H1 (cell line): ENCODE measurements at regions not wholly inside any gene's neighbourhood (a gene's known extent, or its start where the extent isn't known, plus 50 kb on each side); places are given as distances from the start of the nearest gene placed in this dataset.
A peak's percentile ranks its signal among the peaks of the same experiment; 100 is the strongest.

Experiments used
- CTCF ChIA-PET: fragments of 300-600 bp; sonication (Branson Sonifier 250); formaldehyde crosslinking; loops from one replicate; lab custom pipeline; 2021; ENCODE audit not compliant: partially characterized antibody; lab: Charles Lee
- POLR2A ChIA-PET: fragments of 300-600 bp; sonication (Branson Sonifier 250); formaldehyde crosslinking; loops from one replicate; lab custom pipeline; 2021; ENCODE audit warnings: inconsistent platforms; ENCODE audit not compliant: partially characterized antibody; lab: Charles Lee
- DNase-seq, 2 experiments: peaks; one replicate each; pipeline versions ENCODE4 v3.0.0 to v3.0.0-alpha.2; 2010 to 2022; ENCODE audit warnings: low spot score in 2 of 2, low read depth in 1 of 2, mixed read lengths in 1 of 2
- FAIRE-seq: peaks from 2 replicates; lab custom pipeline; 2011; peaks lifted over from hg19 to GRCh38; lab: Jason Lieb, UNC
- H2AFZ ChIP-seq: 2 replicates; pipeline ENCODE4 v1.8.1; 2012; ENCODE audit warnings: low read length, inconsistent platforms
- H2AK5ac ChIP-seq: 2 replicates; pipeline ENCODE4 v1.6.1; 2013; ENCODE audit warnings: low read depth, low read length
- H2BK120ac ChIP-seq: replicated peaks from 2 replicates; pipeline ENCODE3; 2013; ENCODE audit warnings: low read depth, low read length, inconsistent platforms
- H2BK12ac ChIP-seq: 2 replicates; pipeline ENCODE4 v1.6.1; 2013; ENCODE audit warnings: low read depth, low read length
- H2BK15ac ChIP-seq: 2 replicates; pipeline ENCODE4 v1.6.1; 2013; ENCODE audit warnings: low read length
- H2BK20ac ChIP-seq: 2 replicates; pipeline ENCODE4 v1.6.1; 2013; ENCODE audit warnings: low read length
- H2BK5ac ChIP-seq: 2 replicates; pipeline ENCODE4 v1.6.1; 2013; ENCODE audit warnings: low read depth, low read length
- H3K14ac ChIP-seq: 2 replicates; pipeline ENCODE4 v1.6.1; 2013; ENCODE audit warnings: inconsistent platforms; ENCODE audit not compliant: insufficient read length
- H3K18ac ChIP-seq: 2 replicates; pipeline ENCODE4 v1.6.1; 2013; ENCODE audit warnings: low read length; ENCODE audit errors: extremely low read depth
- H3K23ac ChIP-seq: 2 replicates; pipeline ENCODE4 v1.6.1; 2013; ENCODE audit warnings: inconsistent platforms; ENCODE audit not compliant: insufficient read length
- H3K23me2 ChIP-seq: 2 replicates; pipeline ENCODE4 v1.6.1; 2013; ENCODE audit warnings: low read depth, low read length
- H3K27ac ChIP-seq: 2 replicates; pipeline ENCODE4 v1.6.1; 2011; ENCODE audit warnings: low read depth, low read length, inconsistent platforms
- H3K27me3 ChIP-seq, 4 experiments: replicated peaks in 1 of 4; 1 replicate in 1 of 4; 2 replicates in 3 of 4; pipeline versions ENCODE4 v1.6.1 to v1.8.1; 2011 to 2013; ENCODE audit warnings: low read length in 3 of 4, mild to moderate bottlenecking in 3 of 4, inconsistent platforms in 2 of 4, mixed read lengths in 2 of 4, moderate library complexity in 1 of 4; ENCODE audit not compliant: control insufficient read depth in 3 of 4, insufficient read depth in 3 of 4; ENCODE audit errors: extremely low read depth in 1 of 4
- H3K36me3 ChIP-seq, 4 experiments: 2 replicates each; pipeline versions ENCODE4 v1.6.1 to v1.8.1; 2011 to 2013; ENCODE audit warnings: mild to moderate bottlenecking in 4 of 4, low read length in 3 of 4, moderate library complexity in 2 of 4, control low read depth in 1 of 4, inconsistent platforms in 1 of 4; ENCODE audit not compliant: insufficient read depth in 4 of 4, control insufficient read depth in 2 of 4
- H3K4ac ChIP-seq: replicated peaks from 2 replicates; pipeline ENCODE3; 2013; ENCODE audit warnings: low read length, low read depth, mixed read lengths, inconsistent platforms; ENCODE audit not compliant: insufficient read length
- H3K4me1 ChIP-seq, 4 experiments: replicated peaks in 1 of 4; 1 replicate in 1 of 4; 2 replicates in 3 of 4; pipeline versions ENCODE4 v1.6.1 to v1.8.1; 2011 to 2013; ENCODE audit warnings: low read length in 3 of 4, inconsistent platforms in 2 of 4, mixed read lengths in 1 of 4; ENCODE audit not compliant: insufficient read depth in 4 of 4, control insufficient read depth in 3 of 4
- H3K4me2 ChIP-seq, 2 experiments: 2 replicates each; pipeline versions ENCODE4 v1.6.1 to v1.8.1; 2011 to 2013; ENCODE audit warnings: low read depth in 2 of 2, low read length in 2 of 2, control low read depth in 1 of 2, inconsistent platforms in 1 of 2, mild to moderate bottlenecking in 1 of 2; ENCODE audit not compliant: insufficient read depth in 1 of 2
- H3K4me3 ChIP-seq, 4 experiments: fragments of 200-600, 300-600 bp in 1 of 4; sonication (generic), shearing (Covaris generic), sonication (Bioruptor Twin) in 1 of 4; 2 replicates each; pipeline versions ENCODE4 v1.5.1 to v1.8.1; 2011 to 2016; ENCODE audit warnings: low read length in 4 of 4, low read depth in 3 of 4, control low read depth in 2 of 4, inconsistent platforms in 2 of 4, mild to moderate bottlenecking in 2 of 4, mixed read lengths in 1 of 4, moderate library complexity in 1 of 4; ENCODE audit not compliant: insufficient read depth in 2 of 4; ENCODE audit errors: extremely low read depth in 1 of 4
- H3K56ac ChIP-seq: replicated peaks from 2 replicates; pipeline ENCODE3; 2013; ENCODE audit warnings: low read depth, mild to moderate bottlenecking, mixed read lengths, low read length, inconsistent platforms; ENCODE audit not compliant: insufficient read length
- H3K79me1 ChIP-seq: 2 replicates; pipeline ENCODE4 v1.6.1; 2013; ENCODE audit warnings: low read depth, low read length, control low read depth
- H3K79me2 ChIP-seq, 2 experiments: 2 replicates each; pipeline versions ENCODE4 v1.6.1 to v1.8.1; 2012 to 2013; ENCODE audit warnings: low read length in 2 of 2, mild to moderate bottlenecking in 2 of 2, inconsistent platforms in 1 of 2; ENCODE audit not compliant: insufficient read depth in 2 of 2, control insufficient read depth in 1 of 2
- H3K9ac ChIP-seq, 4 experiments: replicated peaks in 1 of 4; 1 replicate in 1 of 4; 2 replicates in 3 of 4; pipeline versions ENCODE4 v1.6.1 to v1.8.1; 2011 to 2013; ENCODE audit warnings: low read depth in 3 of 4, low read length in 3 of 4, control low read depth in 2 of 4, mild to moderate bottlenecking in 2 of 4, moderate library complexity in 2 of 4, inconsistent platforms in 1 of 4; ENCODE audit errors: extremely low read depth in 1 of 4
- H3K9me3 ChIP-seq, 2 experiments: 2 replicates each; pipeline versions ENCODE4 v1.6.1 to v1.8.1; 2012 to 2013; ENCODE audit warnings: mild to moderate bottlenecking in 2 of 2, moderate library complexity in 2 of 2, control low read depth in 1 of 2, inconsistent platforms in 1 of 2, low read depth in 1 of 2, low read length in 1 of 2, mixed read lengths in 1 of 2; ENCODE audit not compliant: insufficient read depth in 2 of 2
- H4K20me1 ChIP-seq, 2 experiments: replicated peaks in 1 of 2; 2 replicates each; pipeline versions ENCODE3 to v1.8.1; 2011 to 2013; ENCODE audit warnings: inconsistent platforms in 2 of 2, low read length in 2 of 2, mild to moderate bottlenecking in 1 of 2; ENCODE audit not compliant: insufficient read depth in 2 of 2, control insufficient read depth in 1 of 2
- H4K5ac ChIP-seq: 2 replicates; pipeline ENCODE4 v1.6.1; 2013; ENCODE audit warnings: low read length, low read depth, mixed read lengths, inconsistent platforms; ENCODE audit not compliant: insufficient read length
- H4K8ac ChIP-seq: 2 replicates; pipeline ENCODE4 v1.8.0; 2013; ENCODE audit warnings: mild to moderate bottlenecking, moderate library complexity, low read length, inconsistent platforms; ENCODE audit not compliant: insufficient read depth; ENCODE audit errors: extremely low read depth
- H4K91ac ChIP-seq: replicated peaks from 2 replicates; pipeline ENCODE3; 2013; ENCODE audit warnings: low read length, mixed read lengths, inconsistent platforms; ENCODE audit not compliant: insufficient read length
- CTBP2 ChIP-seq: IDR thresholded peaks from 2 replicates; pipeline ENCODE4 v1.7.0; 2011; ENCODE audit warnings: borderline replicate concordance, mild to moderate bottlenecking, moderate library complexity, mixed read lengths, low read length; ENCODE audit not compliant: insufficient read depth, insufficient read length
- POU5F1 ChIP-seq: IDR thresholded peaks from 2 replicates; pipeline ENCODE4 v1.6.1; 2011; ENCODE audit warnings: low read depth, mild to moderate bottlenecking, low read length, moderate library complexity
- SIN3A ChIP-seq, 2 experiments: IDR thresholded peaks in 1 of 2; conservative IDR thresholded peaks in 1 of 2; 2 replicates each; pipeline ENCODE4 v1.6.1; 2011 to 2012; ENCODE audit warnings: low read length in 2 of 2, improper control_type of control experiment in 1 of 2, low read depth in 1 of 2, mild to moderate bottlenecking in 1 of 2
- YY1 ChIP-seq: IDR thresholded peaks from 2 replicates; pipeline ENCODE4 v1.6.1; 2011; ENCODE audit warnings: low read depth, mild to moderate bottlenecking, low read length
- ZNF274 ChIP-seq: IDR thresholded peaks from 2 replicates; pipeline ENCODE4 v1.7.0; 2012; ENCODE audit warnings: low read length, borderline replicate concordance; ENCODE audit errors: extremely low read depth
- WGBS, 2 experiments: shearing (Covaris generic) in 1 of 2; methylation state at CpG; one replicate each; pipeline versions ENCODE4 v1.1.6 to v1.1.7; 2013 to 2015; ENCODE audit warnings: low lambda C conversion rate in 2 of 2, mixed read lengths in 2 of 2, inconsistent platforms in 1 of 2, low coverage in 1 of 2, missing lambda C conversion rate in 1 of 2; ENCODE audit not compliant: insufficient replicate concordance in 2 of 2, insufficient coverage in 1 of 2, insufficient read length in 1 of 2; ENCODE audit errors: extremely low coverage in 1 of 2, missing lambda C conversion rate in 1 of 2; 5-methylcytosine and 5-hydroxymethylcytosine counted together

DNA sequence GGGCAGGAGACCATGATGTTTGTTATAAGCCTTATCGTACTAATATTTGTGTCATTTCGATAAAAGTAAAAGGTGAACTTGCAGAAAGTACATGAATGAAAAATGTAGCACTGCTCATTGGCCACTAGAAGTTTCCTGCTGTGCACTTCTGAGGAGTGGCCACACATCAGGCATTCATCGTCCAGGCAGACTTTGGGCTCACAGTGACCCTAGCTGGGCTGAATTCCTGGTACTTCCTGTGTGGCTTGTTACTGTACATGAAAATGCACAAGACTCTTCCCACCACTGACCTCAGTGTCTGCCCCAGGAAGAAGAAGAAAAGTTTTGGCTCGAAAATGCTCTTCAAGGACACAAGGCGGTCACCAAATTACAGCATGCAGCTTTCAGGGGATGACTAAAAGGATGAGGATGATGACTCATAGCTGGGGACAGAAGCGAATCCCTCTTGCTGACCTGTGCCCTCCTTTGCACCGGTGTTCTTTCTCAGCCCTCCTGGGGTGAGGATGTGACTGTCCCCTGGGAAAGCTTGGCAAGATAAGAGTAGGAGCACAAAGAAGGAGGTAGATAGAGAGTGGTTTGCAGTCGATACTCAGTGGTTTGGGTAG lies 252.4 kb upstream of the KAZN start:
- Histone ChIP-seq H2BK5ac (no peak overlapping the region), H3K23ac (no peak overlapping the region), H2BK15ac (no peak overlapping the region), H3K14ac (no peak overlapping the region), H3K4me2 (no peak overlapping the region), H2AFZ (no peak overlapping the region), H3K36me3 (no peaks in the 10 kb centered on the region), H4K20me1 (no peaks in the 10 kb centered on the region), H3K9me3 (no peaks in the 10 kb centered on the region), H4K8ac (no peak overlapping the region; the same call in 1 of the 2 replicates), H2AK5ac (no peak overlapping the region), H3K23me2 (no peaks in the 10 kb centered on the region; the same call in 1 of the 2 replicates), H3K4me3 (no peak overlapping the region), H3K4ac (no peak overlapping the region), H2BK12ac (0 out of 2 replicates have a peak overlapping the region, but pooled peaks have one; percentile 50), H4K5ac (no peak overlapping the region), H3K18ac (no peak overlapping the region), H4K91ac (no peak overlapping the region), H3K79me1 (no peaks in the 10 kb centered on the region), H3K9ac (no peak overlapping the region), H2BK20ac (no peak overlapping the region), H3K27me3 (no peaks in the 10 kb centered on the region), H3K79me2 (no peaks in the 10 kb centered on the region), H2BK120ac (no peak overlapping the region), H3K4me1 (peaks cover 0 to 6% (median 0%) of the 10 kb centered on the region in 4 experiments; a peak in 3 of 7 replicates), H3K27ac (no peak overlapping the region), H3K56ac (no peak overlapping the region)
- no peak for DNase-seq
- ChIA-PET POLR2A (no interaction called here), CTCF (interaction anchor here (1.1 kb wide), 1 partner anchor 89 kb away, joined by 3 read pairs; no protein-coding TSS in a partner anchor)
- no peak for FAIRE-seq
- TF ChIP-seq CTBP2, result no peak
- TF ChIP-seq POU5F1, result no peak
- TF ChIP-seq YY1, result no peak
- no peak for TF ChIP-seq ZNF274
- no peak for TF ChIP-seq SIN3A (conservative IDR thresholded peaks at IDR 0.05 in 1 of 2, IDR thresholded peaks at IDR 0.05 in 1 of 2; ENCODE audit: low read depth in 1 of 2, low read length in 2 of 2)
- 84% methylated on average over 8 of the region's 8 CpGs; no CpG with 5 or more reads in 1 of the 2 experiments for WGBS, 2 experiments
